HCT116 (cell line): ENCODE measurements at regions not wholly inside any gene's neighbourhood (a gene's known extent, or its start where the extent isn't known, plus 50 kb on each side); places are given as distances from the start of the nearest gene placed in this dataset.

Experiments used
- ATAC-seq: fragments of 200-7000 bp; cut with Tn5 transposase; 2 replicates; pipeline ENCODE4 v1.9.1; 2020; ENCODE audit warnings: mild to moderate bottlenecking, moderate library complexity
- BruUV-seq: library from RNA; stranded (reverse); fragments of 400-500 nt; replicated peaks from 2 replicates; lab custom pipeline; 2021; lab: Mats Ljungman, UMichigan
- CTCF ChIA-PET: fragments of 300-600 bp; sonication (Branson Sonifier 250); formaldehyde crosslinking; loops from one replicate; lab custom pipeline; 2021; ENCODE audit warnings: antibody characterized with exemption; lab: Charles Lee
- POLR2A ChIA-PET: fragments of 300-600, 350-600 bp; sonication (Branson Sonifier 250); formaldehyde crosslinking; loops from one replicate; lab custom pipeline; 2021; ENCODE audit warnings: antibody characterized with exemption; lab: Charles Lee
- RAD21 ChIA-PET, 2 experiments: fragments of 300-600 bp; sonication (Branson Sonifier 250); formaldehyde crosslinking; loops; one replicate each; lab custom pipeline; 2023; ENCODE audit warnings: low total read pairs in 2 of 2; ENCODE audit not compliant: uncharacterized antibody in 2 of 2, unreplicated experiment in 2 of 2, low non-redundant PET in 1 of 2; lab: Charles Lee
- DNase-seq: peaks from one replicate; pipeline ENCODE4 v3.0.0-alpha.2; 2010; ENCODE audit warnings: low read depth, low spot score
- H2AFZ ChIP-seq: fragments of 200-600 bp; shearing (Covaris generic), sonication (generic); 2 replicates; pipeline ENCODE4 v1.6.1; 2017; ENCODE audit warnings: low read depth, mixed run types, mixed read lengths, antibody characterized with exemption, low read length; ENCODE audit not compliant: poor library complexity, severe bottlenecking
- H3K27ac ChIP-seq: 2 replicates; pipeline ENCODE4 v1.5.1; 2012; ENCODE audit warnings: low read depth, low read length
- H3K27me3 ChIP-seq: fragments of 200-600 bp; sonication (generic); 2 replicates; pipeline ENCODE4 v1.6.1; 2016; ENCODE audit warnings: mixed run types, low read length, mixed read lengths; ENCODE audit not compliant: insufficient read depth
- H3K36me3 ChIP-seq, 2 experiments: fragments of 200-500 bp in 1 of 2; fragments of 200-600 bp in 1 of 2; sonication (Bioruptor generic) in 1 of 2; sonication (generic) in 1 of 2; 2 replicates each; pipeline versions ENCODE4 v1.5.1 to v1.6.1; 2014 to 2016; ENCODE audit warnings: low read length in 2 of 2, inconsistent platforms in 1 of 2, mixed read lengths in 1 of 2, mixed run types in 1 of 2; ENCODE audit not compliant: insufficient read depth in 2 of 2, control insufficient read depth in 1 of 2
- H3K4me1 ChIP-seq, 2 experiments: fragments of 200-600 bp in 1 of 2; sonication (generic) in 1 of 2; 2 replicates each; pipeline versions ENCODE4 v1.5.1 to v1.6.1; 2012 to 2017; ENCODE audit warnings: low read length in 2 of 2, inconsistent platforms in 1 of 2, mild to moderate bottlenecking in 1 of 2, mixed read lengths in 1 of 2, mixed run types in 1 of 2, moderate library complexity in 1 of 2; ENCODE audit not compliant: insufficient read depth in 2 of 2, control insufficient read depth in 1 of 2
- H3K4me2 ChIP-seq: fragments of 200-600 bp; sonication (generic); 2 replicates; pipeline ENCODE4 v1.6.1; 2017; ENCODE audit warnings: mixed run types, low read length, mixed read lengths
- H3K4me3 ChIP-seq, 2 experiments: fragments of 200-600 bp in 1 of 2; sonication (generic) in 1 of 2; replicated peaks in 1 of 2; 2 replicates each; pipeline ENCODE4 v1.5.1; 2011 to 2016; ENCODE audit warnings: low read length in 2 of 2, control low read depth in 1 of 2, low read depth in 1 of 2, mild to moderate bottlenecking in 1 of 2, mixed read lengths in 1 of 2, mixed run types in 1 of 2
- H3K79me2 ChIP-seq: fragments of 200-600 bp; sonication (generic); 2 replicates; pipeline ENCODE4 v1.6.1; 2017; ENCODE audit warnings: mild to moderate bottlenecking, mixed run types, low read length, moderate library complexity, mixed read lengths; ENCODE audit not compliant: insufficient read depth
- H3K9ac ChIP-seq: fragments of 200-600 bp; sonication (generic); 2 replicates; pipeline ENCODE4 v1.6.1; 2016; ENCODE audit warnings: low read length, mixed read lengths
- H3K9me2 ChIP-seq: fragments of 200-600 bp; sonication (generic), shearing (Covaris generic); 2 replicates; pipeline ENCODE4 v1.6.1; 2017; ENCODE audit warnings: mixed run types, mild to moderate bottlenecking, moderate library complexity; ENCODE audit not compliant: insufficient read depth
- H3K9me3 ChIP-seq, 2 experiments: fragments of 200-500 bp in 1 of 2; fragments of 200-600 bp in 1 of 2; sonication (Bioruptor generic) in 1 of 2; sonication (generic) in 1 of 2; 2 replicates each; pipeline ENCODE4 v1.6.1; 2014 to 2017; ENCODE audit warnings: low read length in 2 of 2, mixed read lengths in 2 of 2, inconsistent platforms in 1 of 2, low read depth in 1 of 2, mild to moderate bottlenecking in 1 of 2, mixed run types in 1 of 2, moderate library complexity in 1 of 2; ENCODE audit not compliant: control insufficient read depth in 1 of 2, insufficient read depth in 1 of 2
- H4K20me1 ChIP-seq: fragments of 200-600 bp; sonication (generic), shearing (Covaris generic); 2 replicates; pipeline ENCODE4 v1.6.1; 2017; ENCODE audit warnings: mixed run types, mild to moderate bottlenecking, moderate library complexity; ENCODE audit not compliant: insufficient read depth
- EGR1 ChIP-seq: IDR thresholded peaks from 2 replicates; pipeline ENCODE4 v1.6.1; 2012; ENCODE audit warnings: low read depth
- ELF1 ChIP-seq: IDR thresholded peaks from 2 replicates; pipeline ENCODE4 v1.6.1; 2012; ENCODE audit warnings: low read depth, borderline replicate concordance
- EZH2 ChIP-seq: fragments of 200-600 bp; sonication (generic); IDR thresholded peaks from 2 replicates; pipeline ENCODE4 v1.6.1; 2017; ENCODE audit warnings: antibody characterized with exemption, mixed run types
- EZH2phosphoT487 ChIP-seq: fragments of 200-600 bp; IDR thresholded peaks from 2 replicates; pipeline ENCODE4 v1.6.1; 2018; ENCODE audit warnings: antibody characterized with exemption, borderline replicate concordance
- POLR2A ChIP-seq: IDR thresholded peaks from 2 replicates; pipeline ENCODE4 v1.7.0; 2011; ENCODE audit warnings: borderline replicate concordance; ENCODE audit not compliant: insufficient read depth, insufficient read length; ENCODE audit errors: extremely low read depth
- SP1 ChIP-seq: IDR thresholded peaks from 2 replicates; pipeline ENCODE4 v1.6.1; 2012; ENCODE audit warnings: low read depth
- TCF7L2 ChIP-seq: IDR thresholded peaks from 2 replicates; pipeline ENCODE4 v1.7.0; 2011; ENCODE audit warnings: borderline replicate concordance, inconsistent platforms; ENCODE audit not compliant: insufficient read depth, insufficient read length; ENCODE audit errors: extremely low read depth
- YY1 ChIP-seq: IDR thresholded peaks from 2 replicates; pipeline ENCODE4 v1.6.1; 2011; ENCODE audit warnings: low read length, low read depth, moderate library complexity, mild to moderate bottlenecking; ENCODE audit not compliant: insufficient replicate concordance; ENCODE audit errors: extremely low read depth
- ZBTB33 ChIP-seq: IDR thresholded peaks from 2 replicates; pipeline ENCODE4 v1.6.1; 2011; ENCODE audit warnings: mild to moderate bottlenecking, low read length, moderate library complexity; ENCODE audit not compliant: insufficient replicate concordance; ENCODE audit errors: extremely low read depth
- intact Hi-C: fragments of 100-400 bp; cut with micrococcal nuclease; formaldehyde crosslinking; loops from 2 replicates; pipeline ENCODE4 v1.10.0; 2022
- TF ChIP-seq, protein P1 (sequence below), 3 experiments: fragments of 200-600 bp in 1 of 3; sonication (generic) in 1 of 3; IDR thresholded peaks in 2 of 3; conservative IDR thresholded peaks in 1 of 3; 2 replicates each; pipeline ENCODE4 v1.5.1; 2012 to 2017; ENCODE audit warnings: low read depth in 2 of 3, low read length in 2 of 3, antibody characterized with exemption in 1 of 3, borderline replicate concordance in 1 of 3, control low read depth in 1 of 3, mild to moderate bottlenecking in 1 of 3, mixed read lengths in 1 of 3, mixed run types in 1 of 3, moderate library complexity in 1 of 3; ENCODE audit not compliant: insufficient read depth in 1 of 3
- TF ChIP-seq, protein P2 (sequence below): IDR thresholded peaks from 2 replicates; pipeline ENCODE4 v1.6.1; 2012
- TF ChIP-seq, protein P3 (sequence below): IDR thresholded peaks from 2 replicates; pipeline ENCODE4 v1.6.1; 2012

DNA sequence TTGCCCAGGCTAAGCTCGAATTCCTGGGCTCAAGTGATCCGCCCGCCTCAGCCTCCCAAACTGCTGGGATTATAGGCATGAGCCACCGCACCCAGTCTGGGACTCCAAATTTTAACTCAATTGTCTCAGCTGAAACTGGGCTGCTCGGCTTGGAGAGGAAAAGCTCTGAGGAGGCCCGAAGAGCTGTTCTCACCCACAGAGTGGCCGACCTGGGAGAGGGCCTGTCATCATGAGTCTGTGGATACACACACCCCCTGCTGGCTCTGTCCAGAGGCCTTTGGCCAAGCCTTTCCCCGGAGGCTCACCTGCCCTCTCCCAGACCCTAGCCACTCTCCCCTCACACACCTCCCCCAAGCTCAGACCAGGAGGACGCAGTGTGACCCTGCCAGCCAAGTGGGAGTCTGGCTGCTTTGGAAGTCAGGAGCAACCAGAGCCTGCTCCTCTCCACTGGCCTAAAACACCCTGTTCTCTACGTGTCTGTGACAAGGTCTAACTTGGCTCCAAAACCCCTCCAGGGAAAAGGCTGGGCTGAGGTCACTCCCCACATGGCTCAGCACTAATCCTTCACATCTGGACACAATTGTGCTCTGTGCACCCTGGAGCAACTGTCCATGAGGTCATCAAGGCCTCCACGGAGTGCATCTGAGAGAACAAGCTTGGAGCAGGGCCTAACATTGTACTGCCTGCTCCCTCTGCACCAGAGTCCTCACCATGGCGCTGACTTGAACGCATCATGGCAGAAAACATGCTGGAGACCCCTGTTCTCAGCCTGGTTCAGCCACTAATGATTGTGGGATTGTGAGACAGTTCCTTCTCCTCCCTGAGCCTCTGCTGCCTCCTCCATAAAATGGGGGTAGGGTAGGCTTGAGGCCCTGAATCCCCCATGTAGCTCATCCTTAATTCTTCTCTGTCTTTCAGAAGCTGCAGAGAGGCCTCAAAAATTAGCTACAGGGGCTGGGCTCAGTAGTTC is 49.9 kb upstream of the RAB6C start:
- Histone ChIP-seq H3K27me3 (peaks cover 10% of the 10 kb centered on the region; the same call in 1 of the 2 replicates), H3K27ac (no peak overlapping the region), H3K79me2 (no peaks in the 10 kb centered on the region), H4K20me1 (no peaks in the 10 kb centered on the region), H3K9ac (no peak overlapping the region), H3K36me3 (no peaks in the 10 kb centered on the region), H3K4me3 (no peak overlapping the region), H3K4me2 (no peak overlapping the region), H2AFZ (no peak overlapping the region), H3K9me2 (no peaks in the 10 kb centered on the region)
- POLR2A ChIA-PET, result no interaction called here
- BruUV-seq, result no TSS peak
- TF ChIP-seq, protein P1, sequence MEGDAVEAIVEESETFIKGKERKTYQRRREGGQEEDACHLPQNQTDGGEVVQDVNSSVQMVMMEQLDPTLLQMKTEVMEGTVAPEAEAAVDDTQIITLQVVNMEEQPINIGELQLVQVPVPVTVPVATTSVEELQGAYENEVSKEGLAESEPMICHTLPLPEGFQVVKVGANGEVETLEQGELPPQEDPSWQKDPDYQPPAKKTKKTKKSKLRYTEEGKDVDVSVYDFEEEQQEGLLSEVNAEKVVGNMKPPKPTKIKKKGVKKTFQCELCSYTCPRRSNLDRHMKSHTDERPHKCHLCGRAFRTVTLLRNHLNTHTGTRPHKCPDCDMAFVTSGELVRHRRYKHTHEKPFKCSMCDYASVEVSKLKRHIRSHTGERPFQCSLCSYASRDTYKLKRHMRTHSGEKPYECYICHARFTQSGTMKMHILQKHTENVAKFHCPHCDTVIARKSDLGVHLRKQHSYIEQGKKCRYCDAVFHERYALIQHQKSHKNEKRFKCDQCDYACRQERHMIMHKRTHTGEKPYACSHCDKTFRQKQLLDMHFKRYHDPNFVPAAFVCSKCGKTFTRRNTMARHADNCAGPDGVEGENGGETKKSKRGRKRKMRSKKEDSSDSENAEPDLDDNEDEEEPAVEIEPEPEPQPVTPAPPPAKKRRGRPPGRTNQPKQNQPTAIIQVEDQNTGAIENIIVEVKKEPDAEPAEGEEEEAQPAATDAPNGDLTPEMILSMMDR (IDR thresholded peaks at IDR 0.05 in 2 of 3, conservative IDR thresholded peaks at IDR 0.05 in 1 of 3; ENCODE audit: borderline replicate concordance in 1 of 3, insufficient read depth in 1 of 3, low read depth in 2 of 3, low read length in 2 of 3), result no peak
- TF ChIP-seq, protein P2, sequence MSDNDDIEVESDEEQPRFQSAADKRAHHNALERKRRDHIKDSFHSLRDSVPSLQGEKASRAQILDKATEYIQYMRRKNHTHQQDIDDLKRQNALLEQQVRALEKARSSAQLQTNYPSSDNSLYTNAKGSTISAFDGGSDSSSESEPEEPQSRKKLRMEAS, result no peak
- TF ChIP-seq TCF7L2 (no peak), ELF1 (no peak), EGR1 (no peak), EZH2 (no peak), SP1 (no peak), YY1 (no peak), EZH2phosphoT487 (no peak), POLR2A (no peak), ZBTB33 (no peak)
- TF ChIP-seq, protein P3, sequence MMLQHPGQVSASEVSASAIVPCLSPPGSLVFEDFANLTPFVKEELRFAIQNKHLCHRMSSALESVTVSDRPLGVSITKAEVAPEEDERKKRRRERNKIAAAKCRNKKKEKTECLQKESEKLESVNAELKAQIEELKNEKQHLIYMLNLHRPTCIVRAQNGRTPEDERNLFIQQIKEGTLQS, result no peak
- TF ChIP-seq, all 23 proteins: peak for 0
- H3K4me1 ChIP-seq, result no peaks in the 10 kb centered on the region
- RAD21 ChIA-PET, result no interaction called here
- ATAC-seq (no peak), DNase-seq (no peak)
- CTCF ChIA-PET, result no interaction called here
- no peaks in the 10 kb centered on the region for H3K9me3 ChIP-seq
- intact Hi-C loops, result loop anchor here (10.0 kb wide), 2 partner anchors 1755 to 1865 kb away; no protein-coding TSS in a partner anchor
